ENCODE measurements at regions not wholly inside any gene's neighbourhood (a gene's known extent, or its start where the extent isn't known, plus 50 kb on each side); places are given as distances from the start of the nearest gene placed in this dataset.

- TF ChIP-seq TAF1 (IDR thresholded peaks at IDR 0.05; ENCODE audit: borderline replicate concordance, insufficient read depth, low read length) (no peak), FOXP2 (optimal IDR thresholded peaks at IDR 0.05; ENCODE audit: borderline replicate concordance, extremely low read depth, extremely low read length, insufficient read depth) (no peak), REST (IDR thresholded peaks at IDR 0.05; ENCODE audit: insufficient read depth in 1 of 2, low read depth in 2 of 2, low read length in 2 of 2) (no peak), POLR2AphosphoS5 (IDR thresholded peaks at IDR 0.05; ENCODE audit: low read depth, low read length) (no peak)
Observed at GRCh38 chr1:5659606-5660005, 332.6 kb downstream of the NPHP4 start.

- TF ChIP-seq TAF1 (IDR thresholded peaks at IDR 0.05; ENCODE audit: borderline replicate concordance, insufficient read depth, low read length) (no peak), REST (IDR thresholded peaks at IDR 0.05; ENCODE audit: insufficient read depth in 1 of 2, low read depth in 2 of 2, low read length in 2 of 2) (no peak), FOXP2 (optimal IDR thresholded peaks at IDR 0.05; ENCODE audit: borderline replicate concordance, extremely low read depth, extremely low read length, insufficient read depth) (no peak), POLR2AphosphoS5 (IDR thresholded peaks at IDR 0.05; ENCODE audit: low read depth, low read length) (no peak)
Observed at GRCh38 chr1:5658340-5659316, 333.6 kb downstream of the NPHP4 start.

- TF ChIP-seq REST (IDR thresholded peaks at IDR 0.05; ENCODE audit: insufficient read depth in 1 of 2, low read depth in 2 of 2, low read length in 2 of 2) (no peak), FOXP2 (optimal IDR thresholded peaks at IDR 0.05; ENCODE audit: borderline replicate concordance, extremely low read depth, extremely low read length, insufficient read depth) (no peak), POLR2AphosphoS5 (IDR thresholded peaks at IDR 0.05; ENCODE audit: low read depth, low read length) (no peak)
Observed at GRCh38 chr1:5651964-5652821, 340.0 kb downstream of the NPHP4 start.

- TF ChIP-seq FOXP2 (optimal IDR thresholded peaks at IDR 0.05; ENCODE audit: borderline replicate concordance, extremely low read depth, extremely low read length, insufficient read depth): no peak
- TF ChIP-seq TAF1 (IDR thresholded peaks at IDR 0.05; ENCODE audit: borderline replicate concordance, insufficient read depth, low read length): no peak
- no peak for TF ChIP-seq REST (IDR thresholded peaks at IDR 0.05; ENCODE audit: insufficient read depth in 1 of 2, low read depth in 2 of 2, low read length in 2 of 2)
- TF ChIP-seq POLR2AphosphoS5 (IDR thresholded peaks at IDR 0.05; ENCODE audit: low read depth, low read length): no peak
- TF ChIP-seq SIN3A (IDR thresholded peaks at IDR 0.05; ENCODE audit: borderline replicate concordance, insufficient read depth, low read length): no peak
Observed at GRCh38 chr1:5651473-5651872, 340.8 kb downstream of the NPHP4 start.

Measured in PFSK-1 (cell line).